H1 (cell line): ENCODE measurements at regions not wholly inside any gene's neighbourhood (a gene's known extent, or its start where the extent isn't known, plus 50 kb on each side); places are given as distances from the start of the nearest gene placed in this dataset.
A peak's percentile ranks its signal among the peaks of the same experiment; 100 is the strongest.

ENCODE experiments used
- CTCF ChIA-PET: fragments of 300-600 bp; sonication (Branson Sonifier 250); formaldehyde crosslinking; loops from one replicate; lab custom pipeline; 2021; ENCODE audit not compliant: partially characterized antibody; lab: Charles Lee
- POLR2A ChIA-PET: fragments of 300-600 bp; sonication (Branson Sonifier 250); formaldehyde crosslinking; loops from one replicate; lab custom pipeline; 2021; ENCODE audit warnings: inconsistent platforms; ENCODE audit not compliant: partially characterized antibody; lab: Charles Lee
- DNase-seq, 2 experiments: peaks; one replicate each; pipeline versions ENCODE4 v3.0.0 to v3.0.0-alpha.2; 2010 to 2022; ENCODE audit warnings: low spot score in 2 of 2, low read depth in 1 of 2, mixed read lengths in 1 of 2
- FAIRE-seq: peaks from 2 replicates; lab custom pipeline; 2011; peaks lifted over from hg19 to GRCh38; lab: Jason Lieb, UNC
- H2AFZ ChIP-seq: 2 replicates; pipeline ENCODE4 v1.8.1; 2012; ENCODE audit warnings: low read length, inconsistent platforms
- H2AK5ac ChIP-seq: 2 replicates; pipeline ENCODE4 v1.6.1; 2013; ENCODE audit warnings: low read depth, low read length
- H2BK120ac ChIP-seq: replicated peaks from 2 replicates; pipeline ENCODE3; 2013; ENCODE audit warnings: low read depth, low read length, inconsistent platforms
- H2BK12ac ChIP-seq: 2 replicates; pipeline ENCODE4 v1.6.1; 2013; ENCODE audit warnings: low read depth, low read length
- H2BK15ac ChIP-seq: 2 replicates; pipeline ENCODE4 v1.6.1; 2013; ENCODE audit warnings: low read length
- H2BK20ac ChIP-seq: 2 replicates; pipeline ENCODE4 v1.6.1; 2013; ENCODE audit warnings: low read length
- H2BK5ac ChIP-seq: 2 replicates; pipeline ENCODE4 v1.6.1; 2013; ENCODE audit warnings: low read depth, low read length
- H3K14ac ChIP-seq: 2 replicates; pipeline ENCODE4 v1.6.1; 2013; ENCODE audit warnings: inconsistent platforms; ENCODE audit not compliant: insufficient read length
- H3K18ac ChIP-seq: 2 replicates; pipeline ENCODE4 v1.6.1; 2013; ENCODE audit warnings: low read length; ENCODE audit errors: extremely low read depth
- H3K23ac ChIP-seq: 2 replicates; pipeline ENCODE4 v1.6.1; 2013; ENCODE audit warnings: inconsistent platforms; ENCODE audit not compliant: insufficient read length
- H3K23me2 ChIP-seq: 2 replicates; pipeline ENCODE4 v1.6.1; 2013; ENCODE audit warnings: low read depth, low read length
- H3K27ac ChIP-seq: 2 replicates; pipeline ENCODE4 v1.6.1; 2011; ENCODE audit warnings: low read depth, low read length, inconsistent platforms
- H3K27me3 ChIP-seq, 4 experiments: replicated peaks in 1 of 4; 1 replicate in 1 of 4; 2 replicates in 3 of 4; pipeline versions ENCODE4 v1.6.1 to v1.8.1; 2011 to 2013; ENCODE audit warnings: low read length in 3 of 4, mild to moderate bottlenecking in 3 of 4, inconsistent platforms in 2 of 4, mixed read lengths in 2 of 4, moderate library complexity in 1 of 4; ENCODE audit not compliant: control insufficient read depth in 3 of 4, insufficient read depth in 3 of 4; ENCODE audit errors: extremely low read depth in 1 of 4
- H3K36me3 ChIP-seq, 4 experiments: 2 replicates each; pipeline versions ENCODE4 v1.6.1 to v1.8.1; 2011 to 2013; ENCODE audit warnings: mild to moderate bottlenecking in 4 of 4, low read length in 3 of 4, moderate library complexity in 2 of 4, control low read depth in 1 of 4, inconsistent platforms in 1 of 4; ENCODE audit not compliant: insufficient read depth in 4 of 4, control insufficient read depth in 2 of 4
- H3K4ac ChIP-seq: replicated peaks from 2 replicates; pipeline ENCODE3; 2013; ENCODE audit warnings: low read length, low read depth, mixed read lengths, inconsistent platforms; ENCODE audit not compliant: insufficient read length
- H3K4me1 ChIP-seq, 4 experiments: replicated peaks in 1 of 4; 1 replicate in 1 of 4; 2 replicates in 3 of 4; pipeline versions ENCODE4 v1.6.1 to v1.8.1; 2011 to 2013; ENCODE audit warnings: low read length in 3 of 4, inconsistent platforms in 2 of 4, mixed read lengths in 1 of 4; ENCODE audit not compliant: insufficient read depth in 4 of 4, control insufficient read depth in 3 of 4
- H3K4me2 ChIP-seq, 2 experiments: 2 replicates each; pipeline versions ENCODE4 v1.6.1 to v1.8.1; 2011 to 2013; ENCODE audit warnings: low read depth in 2 of 2, low read length in 2 of 2, control low read depth in 1 of 2, inconsistent platforms in 1 of 2, mild to moderate bottlenecking in 1 of 2; ENCODE audit not compliant: insufficient read depth in 1 of 2
- H3K4me3 ChIP-seq, 4 experiments: fragments of 200-600, 300-600 bp in 1 of 4; sonication (generic), shearing (Covaris generic), sonication (Bioruptor Twin) in 1 of 4; 2 replicates each; pipeline versions ENCODE4 v1.5.1 to v1.8.1; 2011 to 2016; ENCODE audit warnings: low read length in 4 of 4, low read depth in 3 of 4, control low read depth in 2 of 4, inconsistent platforms in 2 of 4, mild to moderate bottlenecking in 2 of 4, mixed read lengths in 1 of 4, moderate library complexity in 1 of 4; ENCODE audit not compliant: insufficient read depth in 2 of 4; ENCODE audit errors: extremely low read depth in 1 of 4
- H3K56ac ChIP-seq: replicated peaks from 2 replicates; pipeline ENCODE3; 2013; ENCODE audit warnings: low read depth, mild to moderate bottlenecking, mixed read lengths, low read length, inconsistent platforms; ENCODE audit not compliant: insufficient read length
- H3K79me1 ChIP-seq: 2 replicates; pipeline ENCODE4 v1.6.1; 2013; ENCODE audit warnings: low read depth, low read length, control low read depth
- H3K79me2 ChIP-seq, 2 experiments: 2 replicates each; pipeline versions ENCODE4 v1.6.1 to v1.8.1; 2012 to 2013; ENCODE audit warnings: low read length in 2 of 2, mild to moderate bottlenecking in 2 of 2, inconsistent platforms in 1 of 2; ENCODE audit not compliant: insufficient read depth in 2 of 2, control insufficient read depth in 1 of 2
- H3K9ac ChIP-seq, 4 experiments: replicated peaks in 1 of 4; 1 replicate in 1 of 4; 2 replicates in 3 of 4; pipeline versions ENCODE4 v1.6.1 to v1.8.1; 2011 to 2013; ENCODE audit warnings: low read depth in 3 of 4, low read length in 3 of 4, control low read depth in 2 of 4, mild to moderate bottlenecking in 2 of 4, moderate library complexity in 2 of 4, inconsistent platforms in 1 of 4; ENCODE audit errors: extremely low read depth in 1 of 4
- H3K9me3 ChIP-seq, 2 experiments: 2 replicates each; pipeline versions ENCODE4 v1.6.1 to v1.8.1; 2012 to 2013; ENCODE audit warnings: mild to moderate bottlenecking in 2 of 2, moderate library complexity in 2 of 2, control low read depth in 1 of 2, inconsistent platforms in 1 of 2, low read depth in 1 of 2, low read length in 1 of 2, mixed read lengths in 1 of 2; ENCODE audit not compliant: insufficient read depth in 2 of 2
- H4K20me1 ChIP-seq, 2 experiments: replicated peaks in 1 of 2; 2 replicates each; pipeline versions ENCODE3 to v1.8.1; 2011 to 2013; ENCODE audit warnings: inconsistent platforms in 2 of 2, low read length in 2 of 2, mild to moderate bottlenecking in 1 of 2; ENCODE audit not compliant: insufficient read depth in 2 of 2, control insufficient read depth in 1 of 2
- H4K5ac ChIP-seq: 2 replicates; pipeline ENCODE4 v1.6.1; 2013; ENCODE audit warnings: low read length, low read depth, mixed read lengths, inconsistent platforms; ENCODE audit not compliant: insufficient read length
- H4K8ac ChIP-seq: 2 replicates; pipeline ENCODE4 v1.8.0; 2013; ENCODE audit warnings: mild to moderate bottlenecking, moderate library complexity, low read length, inconsistent platforms; ENCODE audit not compliant: insufficient read depth; ENCODE audit errors: extremely low read depth
- H4K91ac ChIP-seq: replicated peaks from 2 replicates; pipeline ENCODE3; 2013; ENCODE audit warnings: low read length, mixed read lengths, inconsistent platforms; ENCODE audit not compliant: insufficient read length
- BACH1 ChIP-seq: IDR thresholded peaks from 2 replicates; pipeline ENCODE4 v1.6.1; 2012; ENCODE audit warnings: low read length, improper control_type of control experiment
- BCL11A ChIP-seq, 2 experiments: IDR thresholded peaks; one replicate each; pipeline ENCODE4 v1.6.1; 2011; ENCODE audit warnings: low read depth in 2 of 2, low read length in 2 of 2, mild to moderate bottlenecking in 2 of 2
- POLR2AphosphoS5 ChIP-seq: IDR thresholded peaks from 2 replicates; pipeline ENCODE4 v1.6.1; 2011; ENCODE audit warnings: low read depth, low read length
- TEAD4 ChIP-seq: IDR thresholded peaks from 2 replicates; pipeline ENCODE4 v1.6.1; 2012; ENCODE audit warnings: low read depth, low read length, inconsistent platforms, mixed read lengths
- WGBS, 2 experiments: shearing (Covaris generic) in 1 of 2; methylation state at CpG; one replicate each; pipeline versions ENCODE4 v1.1.6 to v1.1.7; 2013 to 2015; ENCODE audit warnings: low lambda C conversion rate in 2 of 2, mixed read lengths in 2 of 2, inconsistent platforms in 1 of 2, low coverage in 1 of 2, missing lambda C conversion rate in 1 of 2; ENCODE audit not compliant: insufficient replicate concordance in 2 of 2, insufficient coverage in 1 of 2, insufficient read length in 1 of 2; ENCODE audit errors: extremely low coverage in 1 of 2, missing lambda C conversion rate in 1 of 2; 5-methylcytosine and 5-hydroxymethylcytosine counted together

- Histone ChIP-seq H3K9ac (no peak overlapping the region), H4K91ac (no peak overlapping the region), H3K27ac (no peak overlapping the region), H3K23me2 (0 out of 2 replicates have a peak, but pooled peaks cover under 1% of the 10 kb centered on the region), H3K14ac (no peak overlapping the region), H3K4me3 (no peak overlapping the region), H3K23ac (no peak overlapping the region), H2AK5ac (no peak overlapping the region), H2BK12ac (no peak overlapping the region), H3K18ac (no peak overlapping the region), H3K56ac (no peak overlapping the region), H4K8ac (no peak overlapping the region), H2BK5ac (no peak overlapping the region), H2BK15ac (no peak overlapping the region), H2BK120ac (no peak overlapping the region), H3K36me3 (no peaks in the 10 kb centered on the region), H2AFZ (no peak overlapping the region), H3K4me2 (no peak overlapping the region), H3K4me1 (peaks cover 0 to 3% (median 0%) of the 10 kb centered on the region in 4 experiments; a peak in 1 of 7 replicates), H3K4ac (no peak overlapping the region), H3K79me2 (no peaks in the 10 kb centered on the region), H3K79me1 (no peaks in the 10 kb centered on the region), H3K27me3 (no peaks in the 10 kb centered on the region), H4K5ac (no peak overlapping the region), H3K9me3 (no peaks in the 10 kb centered on the region), H4K20me1 (no peaks in the 10 kb centered on the region), H2BK20ac (no peak overlapping the region)
- ChIA-PET CTCF (no interaction called here), POLR2A (no interaction called here)
- FAIRE-seq (no peak), DNase-seq (no peak)
- 0 out of 2 replicates have a peak, but pooled peaks have one; percentile 5 for TF ChIP-seq TEAD4
- no peak for TF ChIP-seq BCL11A (IDR thresholded peaks at IDR 0.05; ENCODE audit: low read depth in 2 of 2, low read length in 2 of 2)
- TF ChIP-seq POLR2AphosphoS5, result no peak
- no peak for TF ChIP-seq BACH1
- 71% methylated on average over 1 of the region's 1 CpG; no CpG with 5 or more reads in 1 of the 2 experiments for WGBS, 2 experiments
These were observed 344.3 kb downstream of the AASDHPPT start for GRCh38 chr11:106421676-106422292.
